Thyroid gland (tissue), 4 donors: ENCODE measurements at regions not wholly inside any gene's neighbourhood (a gene's known extent, or its start where the extent isn't known, plus 50 kb on each side); places are given as distances from the start of the nearest gene placed in this dataset.

Experiments
- DNase-seq, 2 donors: peaks; one replicate each; pipeline ENCODE4 v3.0.0-alpha.2; 2019
- H3K27ac ChIP-seq, 3 donors: fragments of 200-600 bp; sonication (generic); 1 replicate in 2 of 3; 2 replicates in 1 of 3; pipeline ENCODE4 v1.5.1; 2016 to 2019; ENCODE audit warnings: mild to moderate bottlenecking in 1 of 3, moderate library complexity in 1 of 3
- H3K27me3 ChIP-seq: fragments of 200-600 bp; sonication (generic); one replicate; pipeline ENCODE4 v1.5.1; 2019
- H3K36me3 ChIP-seq, 2 donors: fragments of 200-600 bp; sonication (generic); one replicate each; pipeline ENCODE4 v1.5.1; 2016 to 2019
- H3K4me1 ChIP-seq, 2 donors: fragments of 200-600 bp; sonication (generic); one replicate each; pipeline ENCODE4 v1.5.1; 2017 to 2019
- H3K4me3 ChIP-seq, 3 donors: fragments of 200-600 bp; sonication (generic); replicated peaks in 1 of 3; 1 replicate in 2 of 3; 2 replicates in 1 of 3; pipeline ENCODE4 v1.5.1; 2016; ENCODE audit warnings: mild to moderate bottlenecking in 1 of 3
- H3K9me3 ChIP-seq: fragments of 200-600 bp; sonication (generic); one replicate; pipeline ENCODE4 v1.5.1; 2017
- POLR2A ChIP-seq, 2 donors: fragments of 450-650 bp; IDR thresholded peaks; one replicate each; pipeline ENCODE4 v1.6.1; 2017; ENCODE audit warnings: antibody characterized with exemption in 2 of 2, mild to moderate bottlenecking in 2 of 2, moderate library complexity in 1 of 2
- WGBS, 2 donors: methylation state at CpG; one replicate each; pipeline ENCODE4 v1.1.5; 2017; 5-methylcytosine and 5-hydroxymethylcytosine counted together
- intact Hi-C: fragments of 100-400 bp; cut with DNase I; formaldehyde crosslinking; loops from one replicate; pipeline ENCODE4 v1.15.1; 2023
- TF ChIP-seq, protein P1 (sequence below), 6 experiments: fragments of 200-600 bp in 3 of 6; fragments of 450-650 bp in 3 of 6; sonication (generic) in 3 of 6; IDR thresholded peaks; one replicate each; pipeline ENCODE4 v1.5.1; 2016 to 2019; ENCODE audit warnings: antibody characterized with exemption in 6 of 6, mild to moderate bottlenecking in 2 of 6, inconsistent platforms in 1 of 6, moderate library complexity in 1 of 6

GRCh38 chr4:78665216-78665770 is 110.9 kb upstream of the BMP2K start:
- TF ChIP-seq POLR2A (IDR thresholded peaks at IDR 0.05) = no peak
- TF ChIP-seq, protein P1, sequence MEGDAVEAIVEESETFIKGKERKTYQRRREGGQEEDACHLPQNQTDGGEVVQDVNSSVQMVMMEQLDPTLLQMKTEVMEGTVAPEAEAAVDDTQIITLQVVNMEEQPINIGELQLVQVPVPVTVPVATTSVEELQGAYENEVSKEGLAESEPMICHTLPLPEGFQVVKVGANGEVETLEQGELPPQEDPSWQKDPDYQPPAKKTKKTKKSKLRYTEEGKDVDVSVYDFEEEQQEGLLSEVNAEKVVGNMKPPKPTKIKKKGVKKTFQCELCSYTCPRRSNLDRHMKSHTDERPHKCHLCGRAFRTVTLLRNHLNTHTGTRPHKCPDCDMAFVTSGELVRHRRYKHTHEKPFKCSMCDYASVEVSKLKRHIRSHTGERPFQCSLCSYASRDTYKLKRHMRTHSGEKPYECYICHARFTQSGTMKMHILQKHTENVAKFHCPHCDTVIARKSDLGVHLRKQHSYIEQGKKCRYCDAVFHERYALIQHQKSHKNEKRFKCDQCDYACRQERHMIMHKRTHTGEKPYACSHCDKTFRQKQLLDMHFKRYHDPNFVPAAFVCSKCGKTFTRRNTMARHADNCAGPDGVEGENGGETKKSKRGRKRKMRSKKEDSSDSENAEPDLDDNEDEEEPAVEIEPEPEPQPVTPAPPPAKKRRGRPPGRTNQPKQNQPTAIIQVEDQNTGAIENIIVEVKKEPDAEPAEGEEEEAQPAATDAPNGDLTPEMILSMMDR (IDR thresholded peaks at IDR 0.05) = no peak
- Histone ChIP-seq H3K4me3 (no peak overlapping the region), H3K36me3 (no peaks in the 10 kb centered on the region), H3K27ac (no peak overlapping the region), H3K9me3 (no peaks in the 10 kb centered on the region), H3K27me3 (no peaks in the 10 kb centered on the region), H3K4me1 (peaks cover 13 to 17% of the 10 kb centered on the region in 2 donors)
- intact Hi-C loops = no loop called here
- DNase-seq = no peak

DNA sequence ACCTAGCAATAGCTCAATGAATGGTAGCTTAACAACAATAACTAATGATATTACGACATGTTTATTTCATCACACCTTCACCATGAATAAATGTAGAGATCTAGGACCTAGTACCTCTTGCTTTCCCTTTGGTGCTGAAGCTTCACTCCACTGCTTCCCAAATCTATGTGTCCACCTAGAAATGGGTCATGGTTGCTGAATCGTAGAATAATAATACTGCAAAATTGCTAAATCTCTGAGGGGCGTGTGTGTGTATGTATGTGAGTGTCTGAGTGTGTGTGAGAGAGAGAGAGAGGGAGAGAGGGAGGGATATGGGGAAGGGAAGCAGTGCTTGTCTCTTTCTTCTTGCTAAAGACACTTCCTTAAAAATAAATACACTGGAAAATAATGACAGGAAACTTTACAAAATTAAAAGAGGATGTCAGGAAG is 109.3 kb upstream of the BMP2K start:
- WGBS, 2 donors = 66 to 79% methylated on average over 3 of the region's 3 CpGs
- no peaks in the 10 kb centered on the region for H3K27me3 ChIP-seq
- no peaks in the 10 kb centered on the region for H3K36me3 ChIP-seq
- TF ChIP-seq, protein P1 (IDR thresholded peaks at IDR 0.05) = no peak
- no peak for TF ChIP-seq POLR2A (IDR thresholded peaks at IDR 0.05)
- DNase-seq = no peak
- H3K4me1 ChIP-seq = peaks cover 7 to 10% of the 10 kb centered on the region in 2 donors
- no peak overlapping the region for H3K4me3 ChIP-seq
- H3K27ac ChIP-seq = peak overlapping the region in 1 of 3 donors; percentile 14
- intact Hi-C loops = no loop called here
- H3K9me3 ChIP-seq = no peaks in the 10 kb centered on the region

GRCh38 chr4:78667325-78667724 is 108.8 kb upstream of the BMP2K start:
- Histone ChIP-seq H3K27ac (no peak overlapping the region), H3K4me1 (peaks cover 2 to 5% of the 10 kb centered on the region in 2 donors), H3K4me3 (no peak overlapping the region), H3K27me3 (no peaks in the 10 kb centered on the region), H3K36me3 (no peaks in the 10 kb centered on the region), H3K9me3 (no peaks in the 10 kb centered on the region)
- WGBS, 2 donors = 83 to 86% methylated on average over 3 of the region's 3 CpGs
- no peak for DNase-seq
- TF ChIP-seq POLR2A (IDR thresholded peaks at IDR 0.05) = no peak
- TF ChIP-seq, protein P1 (IDR thresholded peaks at IDR 0.05) = no peak
- intact Hi-C loops = no loop called here

DNA sequence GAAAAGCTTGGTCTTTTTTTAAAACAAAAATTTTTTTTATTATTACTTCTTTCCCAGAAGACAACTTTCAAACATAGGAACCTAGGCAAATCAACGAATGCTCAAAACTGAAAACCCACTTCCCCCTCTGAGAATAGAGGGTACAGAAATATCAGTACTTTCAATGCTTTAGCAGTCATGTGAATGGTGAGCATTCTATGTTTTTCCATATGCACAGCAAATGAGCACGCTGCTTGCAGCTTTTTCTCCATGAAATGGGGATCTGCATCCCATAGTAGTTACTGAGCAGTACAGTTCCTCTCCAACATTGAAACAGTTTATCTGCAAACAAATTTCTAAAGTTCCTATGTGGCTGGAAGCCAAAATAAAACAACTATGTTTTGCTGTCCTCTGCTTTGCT is 108.4 kb upstream of the BMP2K start:
- WGBS, 2 donors = 72 to 85% methylated on average over 2 of the region's 2 CpGs

DNA sequence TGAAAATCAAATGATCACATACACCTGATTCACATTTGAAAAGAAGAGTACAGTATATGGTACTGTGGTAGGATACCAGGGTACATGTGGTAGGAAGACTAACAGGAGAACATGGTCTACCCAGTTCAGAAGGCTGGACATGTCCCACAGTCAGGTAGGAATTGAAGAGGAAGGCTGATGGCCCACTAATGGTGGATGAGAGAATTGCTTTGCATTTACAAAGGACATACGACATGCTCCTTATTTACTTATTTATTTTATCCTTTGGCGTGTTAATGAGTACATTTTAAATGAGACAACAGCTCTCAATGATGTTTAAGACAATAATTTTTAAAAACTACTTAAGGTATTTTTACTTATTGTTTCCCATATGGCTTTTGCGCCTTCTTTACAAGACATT is 106.7 kb upstream of the BMP2K start:
- no peak overlapping the region for H3K4me3 ChIP-seq
- intact Hi-C loops = no loop called here
- DNase-seq = no peak
- no peak overlapping the region for H3K27ac ChIP-seq
- TF ChIP-seq POLR2A (IDR thresholded peaks at IDR 0.05) = no peak
- TF ChIP-seq, protein P1 (IDR thresholded peaks at IDR 0.05) = peak in 1 of 6 experiments; percentile 28
- H3K27me3 ChIP-seq = no peaks in the 10 kb centered on the region
- H3K36me3 ChIP-seq = no peaks in the 10 kb centered on the region
- no peaks in the 10 kb centered on the region for H3K4me1 ChIP-seq
- WGBS, 2 donors = 92% methylated on average over 3 of the region's 3 CpGs
- H3K9me3 ChIP-seq = no peaks in the 10 kb centered on the region

More for the DNA sequence above, 108.4 kb upstream of the BMP2K start:
- intact Hi-C loops = no loop called here
- H3K9me3 ChIP-seq = no peaks in the 10 kb centered on the region
- peaks cover 0 to 1% of the 10 kb centered on the region in 2 donors for H3K4me1 ChIP-seq
- no peaks in the 10 kb centered on the region for H3K36me3 ChIP-seq
- H3K27me3 ChIP-seq = no peaks in the 10 kb centered on the region
- DNase-seq = no peak
- no peak overlapping the region for H3K27ac ChIP-seq
- H3K4me3 ChIP-seq = no peak overlapping the region
- no peak for TF ChIP-seq POLR2A (IDR thresholded peaks at IDR 0.05)
- TF ChIP-seq, protein P1 (IDR thresholded peaks at IDR 0.05) = no peak
